PC-9 (cell line): ENCODE measurements at regions not wholly inside any gene's neighbourhood (a gene's known extent, or its start where the extent isn't known, plus 50 kb on each side); places are given as distances from the start of the nearest gene placed in this dataset.

Source experiments
- EZH2 ChIP-seq: fragments of 200-600 bp; sonication (generic); IDR thresholded peaks from 2 replicates; pipeline ENCODE4 v1.8.0; 2017; ENCODE audit warnings: antibody characterized with exemption, low read depth
- TF ChIP-seq, protein P1 (sequence below): fragments of 200-600 bp; sonication (generic); conservative IDR thresholded peaks from 2 replicates; pipeline ENCODE4 v1.6.1; 2017; ENCODE audit warnings: mixed run types, antibody characterized with exemption, mild to moderate bottlenecking, moderate library complexity

DNA sequence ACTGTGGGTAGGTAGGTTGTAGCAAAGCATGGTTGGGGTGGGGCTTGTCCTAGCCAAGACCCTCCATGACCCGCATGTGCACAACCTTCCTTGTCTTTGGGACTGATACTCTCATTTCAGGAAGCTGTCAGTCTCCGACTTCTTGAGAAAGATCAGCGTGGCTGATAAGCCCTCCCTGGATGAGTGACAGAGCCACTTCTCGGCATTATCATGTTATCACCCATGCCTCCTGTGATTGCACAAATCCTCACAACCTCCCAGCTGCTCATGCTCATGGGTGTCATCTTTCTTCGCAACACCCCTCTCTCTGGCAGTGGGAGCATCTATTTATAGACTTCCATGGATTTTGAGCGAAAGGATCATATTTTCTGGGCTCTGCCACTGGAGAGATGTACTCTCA is 314.2 kb downstream of the FOXL1 start:
- TF ChIP-seq, protein P1, sequence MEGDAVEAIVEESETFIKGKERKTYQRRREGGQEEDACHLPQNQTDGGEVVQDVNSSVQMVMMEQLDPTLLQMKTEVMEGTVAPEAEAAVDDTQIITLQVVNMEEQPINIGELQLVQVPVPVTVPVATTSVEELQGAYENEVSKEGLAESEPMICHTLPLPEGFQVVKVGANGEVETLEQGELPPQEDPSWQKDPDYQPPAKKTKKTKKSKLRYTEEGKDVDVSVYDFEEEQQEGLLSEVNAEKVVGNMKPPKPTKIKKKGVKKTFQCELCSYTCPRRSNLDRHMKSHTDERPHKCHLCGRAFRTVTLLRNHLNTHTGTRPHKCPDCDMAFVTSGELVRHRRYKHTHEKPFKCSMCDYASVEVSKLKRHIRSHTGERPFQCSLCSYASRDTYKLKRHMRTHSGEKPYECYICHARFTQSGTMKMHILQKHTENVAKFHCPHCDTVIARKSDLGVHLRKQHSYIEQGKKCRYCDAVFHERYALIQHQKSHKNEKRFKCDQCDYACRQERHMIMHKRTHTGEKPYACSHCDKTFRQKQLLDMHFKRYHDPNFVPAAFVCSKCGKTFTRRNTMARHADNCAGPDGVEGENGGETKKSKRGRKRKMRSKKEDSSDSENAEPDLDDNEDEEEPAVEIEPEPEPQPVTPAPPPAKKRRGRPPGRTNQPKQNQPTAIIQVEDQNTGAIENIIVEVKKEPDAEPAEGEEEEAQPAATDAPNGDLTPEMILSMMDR = no peak
- no peak for TF ChIP-seq EZH2
